Superior temporal gyrus (tissue), 1 donor: ENCODE measurements at regions not wholly inside any gene's neighbourhood (a gene's known extent, or its start where the extent isn't known, plus 50 kb on each side); places are given as distances from the start of the nearest gene placed in this dataset.

Experiments
- DNase-seq: peaks from one replicate; pipeline ENCODE4 v3.0.0-alpha.2; 2016; ENCODE audit errors: extremely low spot score

DNA sequence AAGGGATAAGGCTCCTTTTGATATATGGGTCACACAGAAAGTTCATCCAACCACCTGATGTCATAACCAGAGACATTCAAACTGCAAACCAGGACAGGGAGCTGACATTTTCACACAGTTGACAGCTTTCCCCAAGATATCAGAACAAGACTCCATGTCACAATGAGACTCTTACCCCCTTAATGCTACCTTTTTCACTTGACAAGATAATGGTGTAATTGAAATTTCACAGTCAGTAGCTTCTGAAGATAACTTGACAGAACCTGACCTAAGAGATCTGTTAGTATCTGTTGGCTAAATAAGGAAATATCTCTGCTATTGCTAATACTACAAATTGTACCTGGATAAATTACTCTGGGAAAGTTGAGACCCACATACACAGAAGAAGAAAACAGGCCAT is 187.3 kb downstream of the C12orf50 start:
- no peak for DNase-seq

DNA sequence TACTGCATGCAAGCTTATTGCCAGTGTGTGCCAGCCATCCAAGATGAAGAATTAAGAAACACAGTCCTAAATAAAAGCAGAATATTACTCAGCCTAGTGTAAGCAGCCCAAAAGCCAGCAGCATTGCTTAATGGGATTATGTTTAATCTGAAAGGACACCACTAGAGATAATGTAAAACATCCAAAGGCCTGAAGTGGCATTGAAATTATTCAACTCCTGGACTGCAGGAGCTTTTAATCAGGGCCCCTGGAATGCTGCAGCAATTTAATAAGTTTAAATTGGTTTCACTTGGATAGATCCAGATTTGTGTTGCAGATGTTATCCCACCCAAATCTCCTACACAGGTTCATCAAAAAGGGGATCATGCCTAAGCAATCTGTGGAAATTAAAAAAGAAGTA is 193.0 kb downstream of the C12orf50 start:
- no peak for DNase-seq

DNA sequence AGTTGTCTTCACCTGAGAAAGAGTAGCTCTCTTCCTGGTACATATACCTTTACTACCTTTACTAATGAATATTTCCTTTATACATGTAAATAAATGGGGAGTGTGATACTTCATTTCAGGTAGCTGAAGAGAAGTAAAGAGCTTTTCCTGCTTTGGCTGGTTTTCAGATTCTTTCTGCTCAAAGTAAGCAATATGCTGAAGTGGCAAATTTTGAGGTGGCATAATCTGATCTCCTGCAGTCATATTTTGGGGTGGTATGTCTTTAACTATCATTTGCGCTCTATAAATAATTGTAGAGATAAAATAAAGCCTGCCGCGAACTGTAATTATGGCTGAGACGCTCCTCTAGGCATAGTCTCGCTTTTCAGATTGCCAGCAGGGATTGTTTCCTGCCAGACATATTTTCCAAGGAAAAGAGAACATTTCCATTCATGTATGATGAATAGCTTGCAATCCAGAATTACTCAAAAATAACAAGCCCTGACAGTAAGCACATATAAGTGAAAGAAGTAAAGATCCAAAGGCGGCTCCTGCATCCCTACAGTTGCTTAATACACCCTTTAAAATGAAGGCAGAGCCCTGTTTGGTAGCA is 200.7 kb downstream of the C12orf50 start:
- no peak for DNase-seq

DNA sequence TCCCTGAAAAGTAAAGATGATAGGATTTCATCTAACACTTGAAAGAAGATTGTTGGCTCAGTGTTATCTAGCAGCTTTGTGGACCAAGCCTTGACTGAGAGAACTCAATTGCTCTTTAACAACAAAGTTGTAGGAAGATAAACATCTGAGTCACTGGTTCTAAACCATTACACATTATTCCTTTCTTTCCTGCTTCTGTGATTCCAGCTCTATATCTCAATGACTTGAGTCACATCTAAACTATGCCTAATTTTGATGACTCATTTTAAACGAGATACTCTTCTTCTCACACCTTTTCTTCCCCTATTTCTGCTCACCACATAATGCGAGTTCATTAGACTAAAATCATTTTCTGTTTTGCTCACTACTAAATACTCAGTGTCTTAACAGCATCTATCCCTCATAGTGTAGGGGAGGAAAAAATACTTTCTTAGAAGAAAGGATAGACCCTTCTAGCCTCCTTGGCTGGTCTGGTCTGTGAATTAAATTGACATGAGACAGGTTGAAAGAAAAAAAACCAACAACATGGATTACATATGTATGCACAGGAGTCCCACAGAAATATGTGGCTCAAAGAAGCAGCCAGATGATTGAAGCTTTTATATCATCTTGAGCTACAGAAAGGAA is 201.4 kb downstream of the C12orf50 start:
- DNase-seq = no peak

DNA sequence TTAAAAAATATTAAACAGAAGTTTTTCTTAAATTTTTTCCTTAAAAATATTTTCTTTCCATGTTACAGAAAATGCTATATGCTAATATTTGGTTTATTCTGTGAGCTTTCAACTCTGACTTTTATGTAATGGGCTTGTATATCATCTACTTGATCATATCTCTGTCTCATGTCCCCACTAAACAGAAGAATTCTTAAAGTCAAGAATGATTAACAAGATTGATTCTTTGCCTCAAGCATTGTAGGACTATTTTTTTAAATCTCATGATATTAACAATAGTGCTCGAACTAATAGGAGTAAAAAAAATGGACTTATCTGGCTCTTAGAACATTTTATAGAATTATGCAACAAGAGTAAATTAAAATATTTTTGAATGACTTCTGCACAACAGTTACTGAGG is 206.3 kb downstream of the C12orf50 start:
- DNase-seq = no peak

- no peak for DNase-seq
These were observed 208.5 kb downstream of the C12orf50 start for GRCh38 chr12:87820524-87821202.

GRCh38 chr12:87818441-87818840 is 210.8 kb downstream of the C12orf50 start:
- DNase-seq = no peak

DNA sequence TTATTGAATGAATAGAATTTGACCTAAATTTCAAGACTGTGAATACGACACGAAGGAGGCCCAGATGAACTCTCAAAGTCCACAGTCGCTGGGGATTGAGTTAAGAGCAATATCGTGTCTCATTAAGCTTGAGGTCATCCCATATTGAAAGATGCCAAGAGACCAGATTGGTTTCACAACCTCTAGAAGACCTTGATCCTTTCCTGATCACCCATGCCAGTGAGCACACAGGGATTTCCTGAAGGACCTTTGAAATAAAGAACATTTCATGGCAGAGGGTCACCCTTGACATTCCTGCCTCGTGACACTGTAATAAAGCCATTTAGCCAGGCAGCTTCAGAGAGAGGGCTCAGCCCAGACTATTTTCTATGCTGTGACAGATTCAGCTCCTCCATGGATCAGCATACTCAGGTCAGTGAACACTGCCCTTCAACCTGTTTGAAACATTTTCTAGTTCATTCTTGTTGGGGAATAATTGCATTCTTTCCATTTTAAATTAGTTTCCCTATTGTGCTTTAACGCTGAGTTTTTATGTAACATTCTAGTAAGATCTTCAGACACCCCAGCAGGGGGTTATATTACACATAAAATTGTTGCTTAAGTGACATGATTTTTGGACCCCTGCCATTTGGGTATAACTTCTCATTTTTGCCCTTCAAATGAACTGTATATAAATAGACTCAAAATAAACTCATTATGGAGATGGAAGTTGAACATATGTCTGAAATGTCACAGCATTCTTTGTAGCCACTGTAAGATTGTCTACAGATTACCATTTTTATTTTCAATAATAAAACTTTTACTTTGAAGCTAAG is 213.2 kb downstream of the C12orf50 start:
- no peak for DNase-seq

GRCh38 chr12:87814625-87815024 is 214.6 kb downstream of the C12orf50 start:
- no peak for DNase-seq

DNA sequence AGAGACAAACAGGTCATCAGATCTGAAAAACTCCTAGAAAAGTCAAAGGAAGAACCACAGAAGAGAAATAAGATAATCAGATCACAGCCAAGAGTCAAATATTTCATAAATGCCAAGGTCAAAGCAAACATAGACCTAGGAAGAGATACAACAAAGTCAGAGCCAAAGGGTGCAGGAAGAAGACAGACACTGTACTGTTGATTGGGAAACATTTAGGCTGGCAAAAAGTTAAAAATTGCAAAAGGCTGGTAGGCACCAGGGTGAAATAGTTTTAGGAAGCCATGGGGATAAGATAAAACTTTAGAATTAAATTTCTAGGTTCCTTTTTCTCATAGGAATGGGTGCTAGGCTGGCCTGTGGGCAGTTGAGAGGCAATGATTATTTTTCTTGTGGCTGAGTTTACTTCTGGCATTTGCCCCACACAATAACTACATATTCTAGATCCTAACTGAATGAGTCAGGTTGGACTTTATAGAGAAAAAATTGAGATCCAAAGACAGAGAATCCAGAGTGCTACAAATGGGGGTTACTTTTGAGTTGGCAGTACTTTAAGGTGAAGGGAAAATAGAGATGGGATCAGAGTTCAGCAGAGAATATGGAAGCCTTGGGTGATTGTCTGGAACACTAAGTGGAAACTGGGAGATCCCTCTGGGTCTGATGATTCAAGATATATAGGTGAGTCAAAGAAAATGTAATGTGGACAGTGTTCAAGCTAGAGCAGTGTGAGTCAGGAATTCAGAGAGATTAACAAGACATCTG is 215.5 kb downstream of the C12orf50 start:
- DNase-seq = no peak

DNA sequence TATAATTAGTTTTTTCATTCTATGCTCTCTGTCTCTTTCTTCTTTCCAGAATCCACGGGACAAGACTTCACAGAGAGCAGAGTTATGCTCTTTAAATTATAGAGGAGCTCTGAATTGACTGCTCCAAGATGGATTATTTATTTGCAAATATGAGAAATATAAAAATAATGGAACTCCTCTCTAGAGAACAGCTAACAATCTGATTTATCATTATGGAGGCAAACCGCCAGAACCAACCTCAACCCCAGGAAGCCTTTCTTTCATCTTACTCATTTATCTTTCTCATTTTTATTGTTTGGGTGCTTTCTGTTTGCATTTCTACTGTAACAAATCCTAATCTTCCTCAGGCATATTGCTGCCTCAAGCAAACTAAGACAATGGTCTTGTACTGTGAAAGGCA is 216.5 kb downstream of the C12orf50 start:
- no peak for DNase-seq

- DNase-seq = no peak
These were observed 217.2 kb downstream of the C12orf50 start for GRCh38 chr12:87812030-87812429.

- no peak for DNase-seq
These were observed 219.3 kb downstream of the C12orf50 start for GRCh38 chr12:87809916-87810315.

DNA sequence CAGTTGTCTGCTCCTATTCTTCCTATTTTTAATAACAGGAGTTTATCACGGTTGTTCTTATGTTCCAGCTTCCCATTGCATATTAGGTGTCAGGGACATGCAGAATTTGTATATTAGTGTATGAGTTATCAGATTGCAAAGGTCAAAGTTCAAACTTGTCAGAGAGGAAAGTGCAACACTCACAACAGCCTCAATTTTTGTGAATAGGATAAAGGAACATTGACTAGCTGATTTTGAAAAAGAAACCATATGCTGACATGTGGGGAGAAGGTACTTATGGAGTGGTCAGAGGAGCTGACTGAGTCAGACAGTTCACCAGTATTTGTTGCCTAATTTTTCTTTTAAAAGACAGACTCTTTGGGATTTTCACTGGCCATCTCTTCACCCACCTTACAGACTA is 222.1 kb downstream of the C12orf50 start:
- no peak for DNase-seq

DNA sequence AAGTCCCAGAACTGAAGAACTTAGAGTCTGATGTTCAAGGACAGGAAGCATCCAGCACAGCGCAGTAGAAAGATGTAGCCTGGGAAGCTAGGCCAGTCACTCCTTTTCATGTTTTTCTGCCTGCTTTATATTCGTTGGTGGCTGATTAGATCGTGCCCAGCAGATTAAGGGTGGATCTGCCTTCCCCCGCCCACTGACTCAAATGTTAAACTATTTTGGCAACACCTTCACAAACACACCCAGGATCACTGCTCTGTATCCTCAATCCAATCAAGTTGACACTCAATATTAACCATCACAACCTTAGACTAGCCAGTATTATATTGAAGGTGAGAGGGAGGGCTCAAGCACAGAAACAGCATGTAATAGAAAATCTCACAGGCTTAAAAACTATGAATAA is 222.9 kb downstream of the C12orf50 start:
- no peak for DNase-seq

DNA sequence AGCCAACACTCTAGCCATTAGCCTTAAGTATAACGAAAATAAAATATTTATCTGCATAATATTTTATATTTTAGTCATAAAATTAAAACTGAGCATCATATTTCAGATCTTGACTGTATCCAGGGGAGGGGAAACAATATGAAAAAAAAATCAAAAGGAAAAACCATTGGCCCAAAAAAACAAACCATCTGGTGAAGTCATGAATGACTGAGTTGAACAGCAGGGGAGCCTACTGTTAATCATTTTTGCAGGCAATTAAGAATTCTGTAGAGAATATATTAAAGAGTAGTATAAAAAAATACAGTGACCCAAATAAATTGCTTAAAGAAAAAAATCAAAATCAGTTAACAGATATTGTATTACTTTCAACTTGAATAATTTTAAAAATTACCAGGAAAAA is 224.8 kb downstream of the C12orf50 start:
- DNase-seq = no peak

DNA sequence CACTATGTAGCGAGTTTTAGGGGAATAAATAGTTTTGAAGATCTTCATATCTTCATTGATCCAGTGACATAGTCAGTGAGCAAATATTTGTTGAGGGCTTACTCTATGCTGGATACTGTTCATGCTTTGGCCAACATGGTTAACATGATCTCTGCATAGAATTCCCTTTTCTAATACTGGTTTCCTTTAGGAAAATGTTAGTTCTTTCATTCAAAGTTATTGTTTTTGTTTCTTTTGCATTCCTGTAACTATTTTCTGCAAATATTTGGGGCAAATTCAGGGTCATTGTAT is 226.5 kb downstream of the C12orf50 start:
- DNase-seq = no peak

DNA sequence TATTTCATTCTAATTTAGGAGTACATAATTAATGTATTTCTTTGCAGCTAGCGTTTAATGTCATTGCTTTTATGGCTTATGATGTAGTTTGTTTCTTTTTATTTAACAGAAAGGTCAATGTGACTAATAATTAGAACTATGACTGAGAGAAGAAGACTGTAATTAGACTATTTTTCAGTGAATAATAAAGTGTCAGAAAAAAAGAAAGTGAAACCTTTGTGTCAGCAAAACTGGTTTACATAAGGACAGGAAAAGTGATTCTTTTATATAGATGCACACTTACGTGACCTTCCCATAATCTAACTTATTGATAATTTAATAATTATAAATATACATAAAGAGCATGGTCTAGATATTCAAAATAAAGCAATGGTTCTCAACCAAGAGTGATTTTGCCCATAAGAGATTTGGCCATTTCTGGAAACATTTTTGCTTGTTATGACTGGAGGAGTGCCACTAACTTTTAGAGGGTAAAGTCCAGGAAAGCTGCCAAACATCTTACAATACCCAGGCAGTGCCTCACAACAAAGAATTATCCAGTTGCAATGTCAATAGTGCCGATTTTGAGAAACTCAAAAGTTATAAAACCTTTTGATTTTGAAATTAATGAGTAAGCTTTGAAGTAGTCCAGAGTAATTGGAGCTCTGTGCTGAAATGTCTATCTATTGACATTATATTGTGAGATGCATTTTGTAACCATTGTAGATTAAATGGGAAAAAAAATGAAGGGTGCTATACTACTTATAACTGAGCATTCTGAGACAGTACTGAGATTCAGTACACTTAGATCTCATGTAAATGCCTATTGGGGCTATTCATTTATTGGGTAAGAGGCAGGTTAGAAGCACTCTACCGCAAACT is 227.1 kb downstream of the C12orf50 start:
- no peak for DNase-seq

GRCh38 chr12:87796961-87797516 is 232.2 kb downstream of the C12orf50 start:
- DNase-seq = no peak

GRCh38 chr12:87795555-87795954 is 233.6 kb downstream of the C12orf50 start:
- no peak for DNase-seq

DNA sequence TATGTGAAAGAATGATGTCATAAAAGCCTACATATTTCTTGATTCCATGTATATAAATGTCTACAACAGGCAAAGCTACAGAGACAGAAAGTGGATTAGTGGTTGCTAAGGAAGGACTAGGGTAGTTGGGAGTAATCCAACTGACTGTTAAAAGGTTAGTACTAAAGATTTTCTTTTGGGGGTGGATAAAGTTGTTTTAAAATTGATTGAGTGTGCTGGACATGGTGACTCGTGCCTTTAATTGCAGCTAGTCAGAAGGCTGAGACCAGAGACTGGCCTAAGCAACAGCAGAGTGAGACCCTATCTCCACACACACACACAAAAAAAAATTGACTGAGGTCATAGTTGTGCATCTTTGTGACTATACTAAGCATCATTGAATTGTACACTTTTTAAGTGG is 234.3 kb downstream of the C12orf50 start:
- DNase-seq = no peak
